Dedifferentiated amniotic fluid mesenchymal stem cell (primary cell): ENCODE measurements at regions not wholly inside any gene's neighbourhood (a gene's known extent, or its start where the extent isn't known, plus 50 kb on each side); places are given as distances from the start of the nearest gene placed in this dataset.

ENCODE experiments used
- DNase-seq: peaks from one replicate; pipeline ENCODE4 v3.0.0-alpha.2; 2016; ENCODE audit errors: extremely low spot score

- DNase-seq: no peak
Measured at GRCh38 chr2:204477358-204477950, 67.8 kb upstream of the PARD3B start.

GRCh38 chr2:204479557-204479956, 65.7 kb upstream of the PARD3B start:
- no peak for DNase-seq

GRCh38 chr2:204480676-204481075, 64.6 kb upstream of the PARD3B start:
- DNase-seq: no peak

- no peak for DNase-seq
Measured at GRCh38 chr2:204483608-204484081, 61.6 kb upstream of the PARD3B start.

GRCh38 chr2:204486321-204486720, 59.0 kb upstream of the PARD3B start:
- no peak for DNase-seq

- DNase-seq: peak; percentile 84
Measured at GRCh38 chr2:204486805-204487204, 58.5 kb upstream of the PARD3B start.

GRCh38 chr2:204487447-204488229, 57.6 kb upstream of the PARD3B start:
- peak; percentile 75 for DNase-seq

- DNase-seq: no peak
Measured at GRCh38 chr2:204491528-204491927, 53.7 kb upstream of the PARD3B start.

GRCh38 chr2:204492417-204492816, 52.9 kb upstream of the PARD3B start:
- no peak for DNase-seq

GRCh38 chr2:204494681-204495080, 50.6 kb upstream of the PARD3B start:
- DNase-seq: no peak

- no peak for DNase-seq
Measured at GRCh38 chr2:204495381-204495780, 49.9 kb upstream of the PARD3B start.
